HG02610 (cell line): ENCODE measurements at regions not wholly inside any gene's neighbourhood (a gene's known extent, or its start where the extent isn't known, plus 50 kb on each side); places are given as distances from the start of the nearest gene placed in this dataset.

Source experiments
- ATAC-seq: cut with Tn5 transposase; IDR thresholded peaks from one replicate; pipeline ENCODE4 v1.9.1; 2021; ENCODE audit warnings: mild to moderate bottlenecking, moderate library complexity; ENCODE audit not compliant: unreplicated experiment

GRCh38 chr4:178344096-178344495, 901.9 kb upstream of the AGA start:
- no peak for ATAC-seq

GRCh38 chr4:178347111-178347510, 904.9 kb upstream of the AGA start:
- no peak for ATAC-seq

- no peak for ATAC-seq
These were observed 907.4 kb upstream of the AGA start for GRCh38 chr4:178349601-178350000.

- ATAC-seq = no peak
These were observed 908.9 kb upstream of the AGA start for GRCh38 chr4:178351185-178351584.

- no peak for ATAC-seq
These were observed 914.5 kb upstream of the AGA start for GRCh38 chr4:178356725-178357124.

GRCh38 chr4:178385481-178385880, 943.2 kb upstream of the AGA start:
- ATAC-seq = no peak

DNA sequence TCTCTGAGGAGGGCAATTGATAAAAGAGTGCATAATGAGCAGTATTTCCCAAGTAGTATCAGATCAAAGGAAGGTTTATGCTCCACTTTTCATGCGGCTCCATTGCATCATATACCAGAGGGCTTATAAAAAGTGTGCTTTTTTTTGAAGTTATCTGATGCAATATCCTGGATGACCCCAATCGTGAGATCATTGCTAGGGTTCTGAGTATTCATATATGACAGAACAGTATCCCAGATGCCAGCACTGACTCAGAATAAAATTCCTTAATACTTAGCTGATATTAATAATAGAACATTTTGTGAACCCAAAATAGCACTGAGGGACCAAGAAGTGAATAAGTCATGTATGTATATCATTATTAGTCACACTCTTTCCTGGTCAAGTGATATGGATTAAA, 945.5 kb upstream of the AGA start:
- no peak for ATAC-seq

DNA sequence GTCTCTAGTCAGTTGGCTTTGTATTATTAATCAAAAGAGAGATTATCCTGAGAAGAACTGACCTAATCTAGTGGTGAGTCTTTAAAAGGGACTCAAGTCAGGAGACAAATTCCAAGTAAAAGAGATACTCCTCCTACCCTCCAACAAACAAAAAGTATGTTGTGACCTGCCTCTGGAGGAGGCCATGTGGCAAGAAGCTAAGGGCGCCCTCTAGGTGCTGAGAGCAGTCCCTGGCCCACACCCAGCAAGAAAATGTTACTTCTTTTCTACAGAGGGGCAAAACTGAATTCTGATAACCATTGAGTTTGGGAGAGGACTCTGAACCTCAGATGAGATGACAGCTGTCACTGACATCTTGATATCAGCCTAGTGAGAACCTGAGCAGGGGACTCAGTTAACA, 953.6 kb upstream of the AGA start:
- no peak for ATAC-seq

DNA sequence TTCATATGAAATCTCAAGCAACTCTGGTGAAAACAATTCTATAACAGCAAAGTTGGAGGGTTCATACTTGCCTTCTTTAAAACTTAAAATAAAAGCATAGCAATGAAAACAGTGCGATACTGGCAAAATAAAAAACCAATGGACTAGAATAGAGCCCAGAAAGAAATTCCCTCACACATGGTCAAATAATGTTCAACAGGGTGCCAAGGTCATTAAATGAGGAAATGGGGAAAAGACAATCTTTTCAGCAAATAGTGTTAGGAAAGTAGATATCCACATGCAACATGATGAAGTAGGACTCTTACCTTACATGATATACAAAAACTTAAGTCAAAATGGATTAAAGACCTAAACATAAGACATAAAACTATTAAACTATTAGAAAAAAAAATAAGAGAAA, 970.2 kb upstream of the AGA start:
- ATAC-seq = no peak

DNA sequence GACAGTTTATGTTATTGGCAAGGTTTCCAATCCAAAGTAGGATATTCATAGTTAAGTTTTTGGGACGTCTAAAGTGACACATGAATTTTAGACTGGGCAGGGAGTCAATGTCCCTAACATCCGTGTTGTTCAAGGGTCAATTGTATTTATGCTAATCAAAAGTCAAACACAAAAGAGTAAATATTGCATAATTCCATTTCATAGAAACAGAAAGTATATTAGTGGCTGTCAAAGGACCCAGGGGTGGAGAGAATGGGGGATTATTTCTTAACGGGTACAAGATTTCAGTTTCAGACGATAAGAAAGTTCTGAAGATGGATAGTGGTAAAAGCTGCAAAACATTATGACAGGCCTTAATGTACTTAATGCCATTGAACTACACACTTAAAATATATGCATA, 971.8 kb upstream of the AGA start:
- ATAC-seq = no peak

GRCh38 chr4:178414881-178415446, 972.7 kb upstream of the AGA start:
- ATAC-seq = no peak

DNA sequence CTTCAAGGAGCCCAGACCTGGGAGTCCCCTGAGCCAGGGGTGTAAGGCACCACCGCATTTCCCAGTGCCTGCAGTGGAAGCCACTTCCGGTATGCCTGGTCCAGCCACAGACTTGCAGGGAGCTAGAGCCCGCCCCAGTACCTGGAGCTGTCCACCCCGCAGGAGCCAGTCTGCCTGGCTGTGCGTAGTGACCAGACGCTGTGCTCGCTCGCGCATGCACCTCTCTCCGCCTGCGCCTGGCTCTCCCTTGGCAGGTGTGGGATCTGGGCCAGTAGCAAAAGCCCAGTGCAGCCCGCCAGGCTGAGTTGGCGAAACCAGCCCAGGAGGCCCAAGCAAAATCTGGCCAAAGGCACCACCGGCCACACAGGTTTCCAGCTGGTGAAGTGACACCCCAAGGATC, 973.7 kb upstream of the AGA start:
- no peak for ATAC-seq

DNA sequence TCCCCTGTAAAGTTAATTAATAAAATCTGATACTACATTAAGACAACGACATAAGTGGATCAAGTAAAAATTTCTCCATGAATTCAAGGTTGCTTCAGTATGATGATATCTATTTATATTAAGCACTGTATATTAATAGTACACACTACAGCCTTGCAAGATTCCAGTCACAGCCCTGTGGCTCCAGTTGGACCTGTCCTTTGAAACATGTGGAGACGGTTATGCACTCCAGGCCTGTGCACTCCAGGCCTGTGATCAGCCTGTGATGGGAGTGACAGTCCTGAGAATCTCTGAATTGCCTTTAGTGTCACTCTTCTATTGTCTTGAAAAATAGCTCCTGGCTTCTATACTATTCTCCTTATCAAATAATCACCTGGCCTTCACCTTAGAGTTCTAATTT, 981.1 kb upstream of the AGA start:
- no peak for ATAC-seq

GRCh38 chr4:178426871-178427270, 984.6 kb upstream of the AGA start:
- no peak for ATAC-seq

GRCh38 chr4:178427663-178428062, 985.4 kb upstream of the AGA start:
- ATAC-seq = no peak

DNA sequence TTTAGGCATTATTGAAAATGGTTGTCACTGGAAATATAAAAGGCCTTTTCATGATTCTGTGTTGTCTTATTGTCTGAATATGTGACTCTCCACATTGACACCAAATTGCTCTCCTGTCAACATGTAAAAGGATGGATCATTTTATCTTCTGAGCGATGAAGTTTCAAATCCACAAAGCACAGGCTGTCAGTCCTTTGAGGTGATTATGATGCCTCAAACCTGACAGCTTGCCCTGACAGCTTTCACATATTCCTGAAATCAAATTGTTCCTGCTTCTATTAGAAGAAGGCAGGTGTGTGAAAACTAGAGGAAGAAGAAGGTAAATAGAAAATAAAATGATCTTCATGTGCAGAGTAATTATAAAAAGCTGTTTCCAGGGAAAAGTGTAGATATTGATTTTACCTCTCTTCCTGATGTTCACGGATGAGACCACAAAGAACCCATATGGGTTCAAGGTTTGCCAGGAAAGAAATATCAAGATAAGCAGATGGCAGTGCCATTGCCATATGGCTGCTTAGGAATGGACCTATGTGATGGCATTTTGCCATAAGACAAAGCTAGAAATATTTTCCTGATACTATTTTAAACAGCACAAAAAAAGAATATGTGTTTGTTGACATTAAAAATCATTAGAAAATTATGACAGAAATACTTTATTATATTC, 1006.3 kb upstream of the AGA start:
- no peak for ATAC-seq

DNA sequence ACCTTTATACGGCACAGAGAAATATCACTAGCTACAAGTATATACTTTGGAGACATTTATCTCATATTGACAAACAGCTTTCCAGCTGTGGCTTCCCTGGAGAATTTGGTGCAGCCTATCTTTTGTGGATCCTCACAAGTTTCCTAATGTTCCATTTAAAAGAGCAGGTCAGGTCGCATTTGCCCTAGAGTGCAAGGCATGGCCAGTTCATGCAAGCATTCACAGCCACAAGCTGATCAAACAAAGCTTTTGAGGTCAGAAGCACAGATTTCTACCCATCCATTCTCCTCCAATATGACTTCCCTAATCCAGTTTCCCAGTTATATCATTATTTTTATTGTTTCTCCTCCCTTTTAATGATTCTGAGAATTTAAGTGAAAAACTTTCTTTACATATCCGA, 1008.4 kb upstream of the AGA start:
- ATAC-seq = no peak

DNA sequence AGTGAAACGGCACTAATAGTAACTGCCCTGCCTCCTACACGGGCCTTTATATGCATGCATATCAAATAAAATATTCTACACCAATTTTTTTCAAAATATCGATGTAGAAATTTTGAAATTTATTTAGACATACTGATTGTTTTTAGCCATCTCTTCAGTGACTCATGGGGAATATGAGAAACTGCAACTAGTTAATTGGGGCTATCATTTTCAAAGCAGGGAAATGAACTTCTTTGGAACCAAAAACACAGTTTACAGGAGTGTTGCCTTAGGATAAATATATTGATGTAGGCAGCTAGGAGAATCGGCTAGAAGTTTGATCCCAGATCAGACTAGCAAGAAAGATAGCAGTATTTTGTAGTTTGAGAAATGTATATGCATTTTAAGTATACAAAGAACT, 1010.8 kb upstream of the AGA start:
- ATAC-seq = no peak

DNA sequence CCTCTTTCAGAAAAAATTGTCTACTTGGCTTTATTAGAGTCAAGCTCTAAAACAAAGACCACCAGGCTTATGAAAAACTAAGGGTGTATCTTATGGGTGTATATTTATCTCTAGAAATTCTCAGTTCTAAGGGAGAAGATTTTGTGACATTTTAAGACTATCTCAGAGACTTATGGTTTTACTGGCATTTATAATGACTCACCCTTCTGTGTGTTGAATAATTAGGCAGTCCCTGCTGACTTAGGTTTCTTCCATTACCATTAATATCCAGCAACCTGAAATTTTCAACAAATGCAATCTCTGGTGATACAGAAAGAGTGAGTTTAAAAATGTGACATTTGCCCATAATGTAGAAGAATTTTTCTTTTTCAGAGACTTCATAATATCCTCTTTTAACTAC, 1015.0 kb upstream of the AGA start:
- ATAC-seq = no peak

GRCh38 chr4:178462710-178463109, 1020.5 kb upstream of the AGA start:
- no peak for ATAC-seq

DNA sequence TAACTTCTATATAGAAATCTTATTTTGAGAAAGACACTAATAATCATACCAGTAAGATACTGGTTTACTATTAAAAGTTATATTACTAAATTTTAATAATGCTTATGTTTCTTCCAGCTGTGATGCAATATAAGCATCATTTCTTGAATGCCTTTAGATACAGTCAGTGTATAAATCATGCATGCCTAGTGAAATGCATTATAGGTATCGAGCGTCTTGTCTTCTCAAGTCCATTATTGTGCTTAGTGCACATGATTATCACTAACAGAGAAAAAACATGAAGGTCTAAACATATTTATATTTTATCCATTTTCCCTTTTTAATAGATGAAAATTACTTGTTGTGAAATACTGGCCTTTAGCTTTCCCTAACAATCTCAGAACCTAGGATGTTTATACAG, 1021.5 kb upstream of the AGA start:
- ATAC-seq = no peak

GRCh38 chr4:178470996-178471784, 1029.0 kb upstream of the AGA start:
- no peak for ATAC-seq
